DOHH2 (cell line): ENCODE measurements at regions not wholly inside any gene's neighbourhood (a gene's known extent, or its start where the extent isn't known, plus 50 kb on each side); places are given as distances from the start of the nearest gene placed in this dataset.
"Not testable (repeated sequence)": the region's sequence is repeated elsewhere in the genome, so short reads cannot be mapped to it uniquely, and the experiment has no call there.

Experiments used
- EZH2phosphoT487 ChIP-seq: fragments of 200-600 bp; sonication (generic); IDR thresholded peaks from 2 replicates; pipeline ENCODE4 v1.6.1; 2017; ENCODE audit warnings: borderline replicate concordance, mild to moderate bottlenecking, antibody characterized with exemption, low read length, moderate library complexity, mixed read lengths
- TF ChIP-seq, protein P1 (sequence below): fragments of 200-600 bp; sonication (generic); IDR thresholded peaks from one replicate; pipeline ENCODE4 v1.5.1; 2014; ENCODE audit warnings: antibody characterized with exemption, mild to moderate bottlenecking, low read depth, low read length; ENCODE audit not compliant: poor library complexity, severe bottlenecking

DNA sequence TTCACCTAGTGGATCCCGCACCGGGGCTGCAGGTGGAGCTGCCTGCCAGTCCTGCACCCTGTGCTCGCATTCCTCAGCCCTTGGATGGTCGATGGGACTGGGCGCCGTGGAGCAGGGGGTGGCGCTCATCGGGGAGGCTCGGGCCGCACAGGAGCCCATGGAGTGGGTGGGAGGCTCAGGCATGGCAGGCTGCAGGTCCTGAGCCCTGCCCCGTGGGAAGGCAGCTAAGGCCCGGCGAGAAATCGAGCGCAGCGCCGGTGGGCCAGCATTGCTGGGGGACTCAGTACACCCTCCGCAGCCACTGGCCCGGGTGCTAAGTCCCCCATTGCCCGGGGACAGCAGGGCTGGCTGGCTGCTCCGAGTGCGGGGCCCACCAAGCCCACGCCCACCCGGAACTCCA lies 52.6 kb downstream of the SLC41A2 start:
- TF ChIP-seq, protein P1, sequence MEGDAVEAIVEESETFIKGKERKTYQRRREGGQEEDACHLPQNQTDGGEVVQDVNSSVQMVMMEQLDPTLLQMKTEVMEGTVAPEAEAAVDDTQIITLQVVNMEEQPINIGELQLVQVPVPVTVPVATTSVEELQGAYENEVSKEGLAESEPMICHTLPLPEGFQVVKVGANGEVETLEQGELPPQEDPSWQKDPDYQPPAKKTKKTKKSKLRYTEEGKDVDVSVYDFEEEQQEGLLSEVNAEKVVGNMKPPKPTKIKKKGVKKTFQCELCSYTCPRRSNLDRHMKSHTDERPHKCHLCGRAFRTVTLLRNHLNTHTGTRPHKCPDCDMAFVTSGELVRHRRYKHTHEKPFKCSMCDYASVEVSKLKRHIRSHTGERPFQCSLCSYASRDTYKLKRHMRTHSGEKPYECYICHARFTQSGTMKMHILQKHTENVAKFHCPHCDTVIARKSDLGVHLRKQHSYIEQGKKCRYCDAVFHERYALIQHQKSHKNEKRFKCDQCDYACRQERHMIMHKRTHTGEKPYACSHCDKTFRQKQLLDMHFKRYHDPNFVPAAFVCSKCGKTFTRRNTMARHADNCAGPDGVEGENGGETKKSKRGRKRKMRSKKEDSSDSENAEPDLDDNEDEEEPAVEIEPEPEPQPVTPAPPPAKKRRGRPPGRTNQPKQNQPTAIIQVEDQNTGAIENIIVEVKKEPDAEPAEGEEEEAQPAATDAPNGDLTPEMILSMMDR, result not testable (repeated sequence)
- not testable (repeated sequence) for TF ChIP-seq EZH2phosphoT487
